PC-3 (cell line): ENCODE measurements at regions not wholly inside any gene's neighbourhood (a gene's known extent, or its start where the extent isn't known, plus 50 kb on each side); places are given as distances from the start of the nearest gene placed in this dataset.

Experiments used
- ATAC-seq: fragments of 200-7000 bp; cut with Tn5 transposase; 2 replicates; pipeline ENCODE4 v1.9.1; 2020; ENCODE audit warnings: mild to moderate bottlenecking, moderate library complexity
- BruUV-seq: library from RNA; stranded (reverse); fragments of 400-500 nt; replicated peaks from 2 replicates; lab custom pipeline; 2021; lab: Mats Ljungman, UMichigan
- CTCF ChIA-PET: fragments of 300-600 bp; sonication (Branson Sonifier 250); formaldehyde crosslinking; loops from one replicate; lab custom pipeline; 2022; ENCODE audit warnings: antibody characterized with exemption; lab: Charles Lee
- POLR2A ChIA-PET: fragments of 300-600 bp; sonication (Branson Sonifier 250); formaldehyde crosslinking; loops from one replicate; lab custom pipeline; 2022; ENCODE audit warnings: antibody characterized with exemption; ENCODE audit not compliant: unreplicated experiment; lab: Charles Lee
- DNase-seq: peaks from one replicate; pipeline ENCODE4 v3.0.0-alpha.2; 2015
- H2AFZ ChIP-seq: fragments of 300-600 bp; sonication (generic); 2 replicates; pipeline ENCODE4 v1.6.0; 2016; ENCODE audit warnings: antibody characterized with exemption, low read length
- H3F3A ChIP-seq: fragments of 300-600 bp; sonication (generic); one replicate; pipeline ENCODE4 v1.6.0; 2017; ENCODE audit warnings: antibody characterized with exemption, low read length, control low read depth, mild to moderate bottlenecking; ENCODE audit not compliant: unreplicated experiment
- H3K27ac ChIP-seq: fragments of 300-600 bp; sonication (generic); 2 replicates; pipeline ENCODE4 v1.5.1; 2016; ENCODE audit warnings: mild to moderate bottlenecking, low read length
- H3K27me3 ChIP-seq: fragments of 300-600 bp; sonication (generic); 2 replicates; pipeline ENCODE4 v1.6.1; 2016; ENCODE audit warnings: low read length, mixed read lengths
- H3K36me3 ChIP-seq: fragments of 300-600 bp; sonication (generic); 2 replicates; pipeline ENCODE4 v1.6.1; 2016; ENCODE audit warnings: low read depth, mixed run types, low read length, mixed read lengths
- H3K4me1 ChIP-seq: fragments of 300-600 bp; sonication (generic); 2 replicates; pipeline ENCODE4 v1.5.1; 2016; ENCODE audit warnings: low read length; ENCODE audit not compliant: insufficient read depth
- H3K4me2 ChIP-seq: fragments of 300-600 bp; sonication (generic); 2 replicates; pipeline ENCODE4 v1.6.0; 2016; ENCODE audit warnings: low read length
- H3K4me3 ChIP-seq: fragments of 300-600 bp; sonication (generic); 2 replicates; pipeline ENCODE4 v1.5.1; 2016; ENCODE audit warnings: mild to moderate bottlenecking, low read length, mixed read lengths
- H3K79me2 ChIP-seq: fragments of 300-600 bp; sonication (generic); 2 replicates; pipeline ENCODE4 v1.6.1; 2017; ENCODE audit warnings: low read length, mixed read lengths
- H3K9ac ChIP-seq: fragments of 300-600 bp; sonication (generic); 2 replicates; pipeline ENCODE4 v1.6.0; 2016; ENCODE audit warnings: mild to moderate bottlenecking, low read length
- H3K9me2 ChIP-seq: fragments of 300-600 bp; sonication (generic); replicated peaks from 2 replicates; pipeline ENCODE4 v1.6.1; 2016; ENCODE audit warnings: mixed run types, low read length, mixed read lengths
- H3K9me3 ChIP-seq: fragments of 300-600 bp; sonication (generic); 2 replicates; pipeline ENCODE4 v1.6.1; 2016; ENCODE audit warnings: low read length, mixed read lengths
- H4K20me1 ChIP-seq: fragments of 300-600 bp; sonication (generic); 2 replicates; pipeline ENCODE4 v1.6.1; 2016; ENCODE audit warnings: low read length, mixed read lengths
- EZH2 ChIP-seq: fragments of 300-600 bp; sonication (generic); IDR thresholded peaks from one replicate; pipeline ENCODE4 v1.6.1; 2017; ENCODE audit warnings: antibody characterized with exemption, mild to moderate bottlenecking, low read length; ENCODE audit not compliant: unreplicated experiment
- EZH2phosphoT487 ChIP-seq: fragments of 300-600 bp; sonication (generic); IDR thresholded peaks from 2 replicates; pipeline ENCODE4 v1.6.1; 2018; ENCODE audit warnings: mild to moderate bottlenecking, antibody characterized with exemption, low read length, borderline replicate concordance
- intact Hi-C: fragments of 100-400 bp; cut with micrococcal nuclease; formaldehyde crosslinking; loops from 2 replicates; pipeline ENCODE4 v1.9.0; 2023
- TF ChIP-seq, protein P1 (sequence below): fragments of 300-600 bp; sonication (generic); conservative IDR thresholded peaks from 2 replicates; pipeline ENCODE4 v1.5.1; 2017; ENCODE audit warnings: antibody characterized with exemption, low read depth, mild to moderate bottlenecking, low read length

DNA sequence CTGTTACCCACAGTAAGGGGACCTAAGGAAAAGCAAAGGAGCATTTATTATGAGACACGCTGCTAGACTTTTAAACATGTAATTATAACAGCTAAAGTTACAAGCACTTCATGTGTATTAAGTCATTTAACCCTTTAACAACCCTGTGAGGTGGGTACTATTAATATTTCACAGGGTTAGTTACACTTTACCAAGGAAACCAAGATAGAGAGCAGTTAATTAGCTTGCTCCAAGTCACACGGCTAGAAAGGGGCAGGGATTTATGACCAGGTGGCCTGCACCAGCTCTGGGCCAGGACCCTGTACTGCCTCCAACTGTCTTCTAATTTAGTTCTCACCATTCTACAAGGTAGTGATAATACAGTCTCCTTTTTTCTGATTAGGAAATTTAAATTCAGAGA, 74.9 kb downstream of the RPL27A start:
- Histone ChIP-seq H3K27ac (no peak overlapping the region), H3K9me2 (no peaks in the 10 kb centered on the region), H3K4me1 (no peaks in the 10 kb centered on the region), H3K9ac (no peak overlapping the region), H3K27me3 (no peaks in the 10 kb centered on the region), H3K4me2 (no peak overlapping the region), H3K79me2 (no peaks in the 10 kb centered on the region), H4K20me1 (no peaks in the 10 kb centered on the region), H3K4me3 (no peak overlapping the region), H2AFZ (no peak overlapping the region), H3F3A (no peaks in the 10 kb centered on the region), H3K36me3 (peaks cover 4% of the 10 kb centered on the region; the same call in 1 of the 2 replicates), H3K9me3 (0 out of 2 replicates have a peak, but pooled peaks cover 4% of the 10 kb centered on the region)
- DNase-seq (no peak), ATAC-seq (no peak)
- intact Hi-C loops = no loop called here
- ChIA-PET CTCF (no interaction called here), POLR2A (no interaction called here)
- BruUV-seq = no TSS peak
- TF ChIP-seq EZH2phosphoT487 (no peak), EZH2 (no peak)
- TF ChIP-seq, protein P1, sequence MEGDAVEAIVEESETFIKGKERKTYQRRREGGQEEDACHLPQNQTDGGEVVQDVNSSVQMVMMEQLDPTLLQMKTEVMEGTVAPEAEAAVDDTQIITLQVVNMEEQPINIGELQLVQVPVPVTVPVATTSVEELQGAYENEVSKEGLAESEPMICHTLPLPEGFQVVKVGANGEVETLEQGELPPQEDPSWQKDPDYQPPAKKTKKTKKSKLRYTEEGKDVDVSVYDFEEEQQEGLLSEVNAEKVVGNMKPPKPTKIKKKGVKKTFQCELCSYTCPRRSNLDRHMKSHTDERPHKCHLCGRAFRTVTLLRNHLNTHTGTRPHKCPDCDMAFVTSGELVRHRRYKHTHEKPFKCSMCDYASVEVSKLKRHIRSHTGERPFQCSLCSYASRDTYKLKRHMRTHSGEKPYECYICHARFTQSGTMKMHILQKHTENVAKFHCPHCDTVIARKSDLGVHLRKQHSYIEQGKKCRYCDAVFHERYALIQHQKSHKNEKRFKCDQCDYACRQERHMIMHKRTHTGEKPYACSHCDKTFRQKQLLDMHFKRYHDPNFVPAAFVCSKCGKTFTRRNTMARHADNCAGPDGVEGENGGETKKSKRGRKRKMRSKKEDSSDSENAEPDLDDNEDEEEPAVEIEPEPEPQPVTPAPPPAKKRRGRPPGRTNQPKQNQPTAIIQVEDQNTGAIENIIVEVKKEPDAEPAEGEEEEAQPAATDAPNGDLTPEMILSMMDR = no peak

- TF ChIP-seq EZH2phosphoT487 = no peak
- no peak for TF ChIP-seq EZH2
- TF ChIP-seq, protein P1 = no peak
- Histone ChIP-seq H4K20me1 (no peaks in the 10 kb centered on the region), H3K79me2 (no peaks in the 10 kb centered on the region), H2AFZ (no peak overlapping the region), H3K36me3 (0 out of 2 replicates have a peak, but pooled peaks cover under 1% of the 10 kb centered on the region), H3K9ac (no peak overlapping the region), H3K27ac (no peak overlapping the region), H3K4me2 (no peak overlapping the region), H3K4me1 (no peaks in the 10 kb centered on the region), H3K9me2 (no peaks in the 10 kb centered on the region), H3K4me3 (no peak overlapping the region), H3K27me3 (no peaks in the 10 kb centered on the region), H3K9me3 (no peaks in the 10 kb centered on the region), H3F3A (no peaks in the 10 kb centered on the region)
- BruUV-seq = no TSS peak
- ATAC-seq (no peak), DNase-seq (no peak)
- ChIA-PET POLR2A (no interaction called here), CTCF (no interaction called here)
- intact Hi-C loops = no loop called here
These were observed 76.1 kb downstream of the RPL27A start for GRCh38 chr11:8758619-8759169.

DNA sequence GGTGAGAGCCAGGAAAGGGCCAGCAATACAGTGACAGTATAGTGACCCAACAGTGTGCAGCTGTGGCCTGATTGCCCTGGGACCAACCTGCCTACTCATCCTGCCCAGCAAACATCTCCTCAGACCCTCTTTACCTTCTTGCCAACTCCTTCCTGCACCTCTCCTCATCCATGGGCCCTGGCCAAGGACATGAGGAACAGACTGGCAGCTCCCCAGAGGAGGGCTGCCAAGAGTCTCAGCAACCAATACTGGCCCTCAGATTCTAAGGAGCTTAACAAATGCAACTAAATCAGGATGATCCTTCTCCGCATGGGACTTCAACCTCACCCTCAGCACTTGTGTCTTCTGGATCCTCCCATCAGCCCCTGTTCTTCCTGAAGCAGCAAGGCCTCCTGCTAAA, 77.0 kb downstream of the RPL27A start:
- Histone ChIP-seq H3K9me2 (no peaks in the 10 kb centered on the region), H3K79me2 (no peaks in the 10 kb centered on the region), H3K4me3 (no peak overlapping the region), H3K4me2 (no peak overlapping the region), H3K9me3 (no peaks in the 10 kb centered on the region), H3K4me1 (no peaks in the 10 kb centered on the region), H2AFZ (no peak overlapping the region), H3K27me3 (no peaks in the 10 kb centered on the region), H4K20me1 (no peaks in the 10 kb centered on the region), H3K27ac (no peak overlapping the region), H3K36me3 (no peaks in the 10 kb centered on the region), H3F3A (no peaks in the 10 kb centered on the region), H3K9ac (no peak overlapping the region)
- TF ChIP-seq EZH2phosphoT487 (no peak), EZH2 (no peak)
- TF ChIP-seq, protein P1 = no peak
- intact Hi-C loops = no loop called here
- POLR2A ChIA-PET = no interaction called here
- DNase-seq (no peak), ATAC-seq (no peak)
- CTCF ChIA-PET = no interaction called here
- no TSS peak for BruUV-seq
